Body of pancreas (tissue), 4 donors: ENCODE measurements at regions not wholly inside any gene's neighbourhood (a gene's known extent, or its start where the extent isn't known, plus 50 kb on each side); places are given as distances from the start of the nearest gene placed in this dataset.

Experiments used
- ATAC-seq: fragments of 150-250 bp; one replicate; pipeline ENCODE4 v1.9.1; 2016
- DNase-seq, 4 donors: peaks; one replicate each; pipeline ENCODE4 v3.0.0-alpha.2; 2019
- H3K27ac ChIP-seq, 4 donors: fragments of 200-600 bp; sonication (generic); 1 replicate in 3 of 4; 2 replicates in 1 of 4; pipeline versions ENCODE4 v1.5.1 to v1.6.1; 2016 to 2019; ENCODE audit warnings: mild to moderate bottlenecking in 1 of 4, mixed read lengths in 1 of 4, moderate library complexity in 1 of 4
- H3K27me3 ChIP-seq, 2 donors: fragments of 200-600 bp; sonication (generic); one replicate each; pipeline ENCODE4 v1.6.0; 2016; ENCODE audit warnings: mild to moderate bottlenecking in 1 of 2
- H3K36me3 ChIP-seq, 2 donors: fragments of 200-600 bp; sonication (generic); replicated peaks in 1 of 2; 2 replicates each; pipeline ENCODE4 v1.5.1; 2016; ENCODE audit warnings: low read depth in 2 of 2; ENCODE audit not compliant: insufficient read depth in 1 of 2
- H3K4me1 ChIP-seq: fragments of 200-600 bp; sonication (generic); one replicate; pipeline ENCODE4 v1.6.0; 2016
- H3K4me3 ChIP-seq, 2 donors: fragments of 200-600 bp; sonication (generic); 1 replicate in 1 of 2; 2 replicates in 1 of 2; pipeline ENCODE4 v1.5.1; 2016 to 2019
- H3K9me3 ChIP-seq, 3 donors: fragments of 200-600 bp; sonication (generic); 1 replicate in 2 of 3; 2 replicates in 1 of 3; pipeline ENCODE4 v1.5.1; 2016
- POLR2A ChIP-seq, 3 donors: fragments of 450-650 bp; IDR thresholded peaks; one replicate each; pipeline ENCODE4 v1.6.1; 2016; ENCODE audit warnings: antibody characterized with exemption in 3 of 3, mild to moderate bottlenecking in 2 of 3
- WGBS, 2 donors: methylation state at CpG; one replicate each; pipeline ENCODE4 v1.1.5; 2017; 5-methylcytosine and 5-hydroxymethylcytosine counted together
- intact Hi-C: fragments of 100-400 bp; cut with DNase I; formaldehyde crosslinking; loops from one replicate; pipeline ENCODE4 v1.15.1; 2023
- TF ChIP-seq, protein P1 (sequence below), 7 experiments: fragments of 450-650 bp in 4 of 7; fragments of 200-600 bp in 3 of 7; sonication (generic) in 3 of 7; IDR thresholded peaks; one replicate each; pipeline ENCODE4 v1.5.1; 2016 to 2019; ENCODE audit warnings: antibody characterized with exemption in 7 of 7

DNA sequence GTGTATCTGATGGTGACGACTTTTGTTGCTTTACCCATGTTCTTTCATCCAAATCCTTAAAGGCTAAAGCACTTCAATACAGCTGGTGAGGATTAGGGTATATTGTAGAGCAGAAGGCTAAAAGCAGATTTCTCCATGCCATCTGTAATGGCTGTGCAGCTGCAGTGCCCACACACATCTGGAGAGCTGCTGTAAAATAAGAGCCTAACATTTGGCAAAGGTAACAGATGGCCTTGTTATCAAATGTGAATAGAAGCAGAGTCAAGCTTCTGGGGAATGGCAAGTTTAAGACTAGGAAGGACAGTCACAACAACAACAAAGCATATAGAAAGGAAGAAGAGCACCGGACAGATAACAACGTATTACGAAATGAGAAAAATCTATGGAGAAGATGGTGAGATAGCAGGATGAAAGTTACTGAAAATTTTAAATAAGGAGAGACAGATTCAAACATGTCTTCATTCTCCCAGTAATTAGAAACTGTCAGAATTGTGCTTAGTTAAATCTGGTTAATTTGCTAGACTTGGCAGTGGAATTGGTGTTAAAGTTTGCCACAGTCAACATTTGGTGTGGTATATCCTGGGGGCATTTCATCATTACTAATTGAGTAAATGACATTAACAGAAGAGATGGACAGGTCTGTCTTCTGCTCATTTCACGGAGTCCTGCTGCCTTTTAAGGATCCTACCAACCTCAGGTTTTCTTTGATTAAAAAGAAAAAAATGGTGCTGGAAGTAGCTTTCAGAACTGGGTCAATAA, 1093.2 kb downstream of the ADGRL2 start:
- H3K27me3 ChIP-seq: no peaks in the 10 kb centered on the region
- TF ChIP-seq, protein P1, sequence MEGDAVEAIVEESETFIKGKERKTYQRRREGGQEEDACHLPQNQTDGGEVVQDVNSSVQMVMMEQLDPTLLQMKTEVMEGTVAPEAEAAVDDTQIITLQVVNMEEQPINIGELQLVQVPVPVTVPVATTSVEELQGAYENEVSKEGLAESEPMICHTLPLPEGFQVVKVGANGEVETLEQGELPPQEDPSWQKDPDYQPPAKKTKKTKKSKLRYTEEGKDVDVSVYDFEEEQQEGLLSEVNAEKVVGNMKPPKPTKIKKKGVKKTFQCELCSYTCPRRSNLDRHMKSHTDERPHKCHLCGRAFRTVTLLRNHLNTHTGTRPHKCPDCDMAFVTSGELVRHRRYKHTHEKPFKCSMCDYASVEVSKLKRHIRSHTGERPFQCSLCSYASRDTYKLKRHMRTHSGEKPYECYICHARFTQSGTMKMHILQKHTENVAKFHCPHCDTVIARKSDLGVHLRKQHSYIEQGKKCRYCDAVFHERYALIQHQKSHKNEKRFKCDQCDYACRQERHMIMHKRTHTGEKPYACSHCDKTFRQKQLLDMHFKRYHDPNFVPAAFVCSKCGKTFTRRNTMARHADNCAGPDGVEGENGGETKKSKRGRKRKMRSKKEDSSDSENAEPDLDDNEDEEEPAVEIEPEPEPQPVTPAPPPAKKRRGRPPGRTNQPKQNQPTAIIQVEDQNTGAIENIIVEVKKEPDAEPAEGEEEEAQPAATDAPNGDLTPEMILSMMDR (IDR thresholded peaks at IDR 0.05): no peak
- TF ChIP-seq POLR2A (IDR thresholded peaks at IDR 0.05): no peak
- ATAC-seq (no peak), DNase-seq (no peak)
- H3K4me3 ChIP-seq: no peak overlapping the region
- intact Hi-C loops: no loop called here
- H3K9me3 ChIP-seq: no peaks in the 10 kb centered on the region
- 95 to 96% methylated on average over 5 of the region's 5 CpGs for WGBS, 2 donors
- no peak overlapping the region for H3K27ac ChIP-seq
- no peaks in the 10 kb centered on the region for H3K36me3 ChIP-seq
- H3K4me1 ChIP-seq: no peaks in the 10 kb centered on the region

DNA sequence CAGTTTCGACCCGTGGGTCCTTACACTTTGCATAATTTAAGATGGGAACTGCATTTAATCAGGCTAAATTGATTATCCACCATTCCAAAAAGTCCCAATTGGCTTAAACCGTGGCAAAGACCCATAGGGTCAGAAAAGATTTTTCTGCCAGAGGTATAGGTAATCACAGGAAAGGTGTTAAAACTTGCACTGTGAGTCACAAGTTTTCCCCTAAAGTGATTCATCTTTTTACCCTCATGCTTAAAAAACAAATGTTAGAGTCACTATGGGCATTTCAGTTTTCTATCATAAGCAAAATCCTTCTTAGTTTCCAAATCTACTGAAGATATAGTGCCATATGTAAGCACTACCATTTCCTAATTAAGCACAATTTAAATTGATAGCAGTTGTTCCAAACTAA, 1079.8 kb downstream of the ADGRL2 start:
- no peak overlapping the region for H3K4me3 ChIP-seq
- ATAC-seq (no peak), DNase-seq (no peak)
- H3K36me3 ChIP-seq: no peaks in the 10 kb centered on the region
- TF ChIP-seq, protein P1 (IDR thresholded peaks at IDR 0.05): no peak
- no peak for TF ChIP-seq POLR2A (IDR thresholded peaks at IDR 0.05)
- no peak overlapping the region for H3K27ac ChIP-seq
- no peaks in the 10 kb centered on the region for H3K27me3 ChIP-seq
- H3K9me3 ChIP-seq: no peaks in the 10 kb centered on the region
- H3K4me1 ChIP-seq: no peaks in the 10 kb centered on the region
- 67 to 82% methylated on average over 3 of the region's 3 CpGs for WGBS, 2 donors
- intact Hi-C loops: no loop called here

DNA sequence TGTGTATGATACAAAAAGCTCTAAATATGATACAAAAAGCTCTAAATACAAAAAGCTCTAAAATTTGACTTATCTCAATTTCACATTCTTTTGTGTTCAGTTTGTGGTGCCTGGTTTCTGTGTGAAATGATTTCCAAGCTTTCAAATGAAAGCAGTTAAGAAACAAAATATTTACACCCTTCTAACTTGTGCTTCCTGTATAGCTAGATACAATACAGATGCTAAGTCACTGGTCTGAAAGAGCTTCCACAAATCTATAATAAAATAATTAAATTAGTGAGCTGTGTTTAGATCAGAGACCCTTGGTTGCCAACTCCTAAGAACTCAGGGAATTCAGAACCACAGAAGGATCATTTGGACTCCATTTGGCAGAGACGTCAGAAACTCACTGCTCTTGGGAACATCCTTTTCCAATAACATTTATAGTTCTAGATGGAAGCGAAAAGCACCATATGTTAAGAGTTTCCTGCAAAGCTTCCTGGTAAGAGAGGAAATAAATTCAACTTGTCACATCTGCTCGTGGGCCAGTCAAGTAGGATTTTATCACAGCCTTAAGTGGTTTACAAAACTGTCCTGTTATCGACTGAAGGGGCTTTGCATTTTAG, 1079.1 kb downstream of the ADGRL2 start:
- Histone ChIP-seq H3K36me3 (no peaks in the 10 kb centered on the region), H3K9me3 (no peaks in the 10 kb centered on the region), H3K4me1 (no peaks in the 10 kb centered on the region), H3K27me3 (no peaks in the 10 kb centered on the region), H3K4me3 (no peak overlapping the region), H3K27ac (no peak overlapping the region)
- WGBS, 2 donors: 69 to 75% methylated on average over 4 of the region's 4 CpGs
- DNase-seq (no peak), ATAC-seq (no peak)
- TF ChIP-seq, protein P1 (IDR thresholded peaks at IDR 0.05): no peak
- TF ChIP-seq POLR2A (IDR thresholded peaks at IDR 0.05): no peak
- intact Hi-C loops: no loop called here

DNA sequence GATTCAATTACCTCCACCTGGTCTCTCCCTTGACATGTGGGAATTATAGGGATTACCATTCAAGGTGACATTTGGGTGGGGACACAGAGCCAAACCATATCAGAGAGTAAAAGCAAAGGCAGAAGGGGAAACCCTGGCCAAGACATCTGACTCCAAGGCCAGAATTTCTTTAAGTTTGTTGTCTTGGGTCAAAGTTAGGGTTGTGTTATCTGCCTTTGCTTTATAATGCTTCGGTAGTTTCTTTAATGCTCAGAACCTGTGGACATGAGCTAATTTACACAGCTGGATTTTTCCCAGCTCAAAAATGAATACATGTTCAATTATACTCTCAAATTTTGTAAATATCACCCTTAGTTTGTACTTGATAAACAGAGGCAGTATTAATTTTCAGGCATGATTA, 1074.4 kb downstream of the ADGRL2 start:
- TF ChIP-seq POLR2A (IDR thresholded peaks at IDR 0.05): no peak
- TF ChIP-seq, protein P1 (IDR thresholded peaks at IDR 0.05): no peak
- intact Hi-C loops: no loop called here
- ATAC-seq (no peak), DNase-seq (peak in 2 of 4 donors; percentile 3 to 15)
- WGBS, 2 donors: 33 to 45% methylated on average over 1 of the region's 1 CpG
- no peaks in the 10 kb centered on the region for H3K4me1 ChIP-seq
- no peak overlapping the region for H3K4me3 ChIP-seq
- no peak overlapping the region for H3K27ac ChIP-seq
- H3K27me3 ChIP-seq: no peaks in the 10 kb centered on the region
- no peaks in the 10 kb centered on the region for H3K36me3 ChIP-seq
- H3K9me3 ChIP-seq: no peaks in the 10 kb centered on the region

DNA sequence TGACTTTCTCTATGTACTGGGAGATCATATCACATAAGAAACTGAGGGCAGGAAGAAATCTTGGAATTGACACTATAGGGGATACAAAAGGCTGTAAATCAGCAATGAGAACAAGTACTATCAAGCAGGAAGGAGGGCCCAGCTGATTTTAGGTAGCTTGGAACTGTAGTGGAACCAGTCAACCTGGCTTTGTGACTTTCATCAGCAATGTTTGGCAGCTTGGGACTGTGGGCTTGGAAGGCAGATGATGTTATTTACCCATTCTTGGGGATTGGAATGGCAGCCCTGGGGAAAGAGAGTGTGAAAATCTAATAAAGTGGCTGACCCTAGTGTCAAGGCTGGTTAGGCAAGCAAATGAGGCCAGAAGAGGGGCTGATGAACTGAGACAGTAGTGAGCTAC, 1073.3 kb downstream of the ADGRL2 start:
- no peaks in the 10 kb centered on the region for H3K36me3 ChIP-seq
- no peaks in the 10 kb centered on the region for H3K9me3 ChIP-seq
- intact Hi-C loops: no loop called here
- H3K27me3 ChIP-seq: no peaks in the 10 kb centered on the region
- DNase-seq (no peak), ATAC-seq (no peak)
- no peak overlapping the region for H3K4me3 ChIP-seq
- TF ChIP-seq, protein P1 (IDR thresholded peaks at IDR 0.05): no peak
- no peak for TF ChIP-seq POLR2A (IDR thresholded peaks at IDR 0.05)
- H3K4me1 ChIP-seq: no peaks in the 10 kb centered on the region
- H3K27ac ChIP-seq: no peak overlapping the region
